ENCODE measurements at regions not wholly inside any gene's neighbourhood (a gene's known extent, or its start where the extent isn't known, plus 50 kb on each side); places are given as distances from the start of the nearest gene placed in this dataset.

DNA sequence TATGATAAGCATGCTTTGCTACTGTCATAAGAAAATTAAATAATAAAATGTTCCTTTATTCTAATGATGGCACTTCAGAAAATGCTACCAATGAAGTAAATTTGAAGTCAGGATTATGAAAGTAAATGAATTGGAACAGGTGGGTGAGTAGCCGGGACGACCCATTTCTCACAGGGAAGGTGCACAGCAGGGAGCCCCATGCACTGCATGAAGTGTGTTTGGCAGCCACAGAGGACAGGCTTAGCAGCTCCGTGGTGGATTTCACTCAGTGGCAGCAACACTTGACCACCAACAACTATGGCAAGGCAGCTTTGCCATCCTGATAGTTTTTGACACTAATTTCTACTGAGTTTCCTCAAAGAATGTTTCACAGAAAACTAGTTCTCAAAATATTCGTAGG, 146.3 kb downstream of the ATL2 start:
- no peak overlapping the region for H3K4me3 ChIP-seq (ENCODE audit: low read depth, low read length)
- ChIA-PET POLR2A (no interaction called here), CTCF (interaction anchor here (1.0 to 1.1 kb wide), 2 partner anchors 21 to 33 kb away, joined by 3 read pairs; no protein-coding TSS in a partner anchor)
- no peak for DNase-seq (ENCODE audit: low read depth, low spot score)
- TF ChIP-seq, protein P1, sequence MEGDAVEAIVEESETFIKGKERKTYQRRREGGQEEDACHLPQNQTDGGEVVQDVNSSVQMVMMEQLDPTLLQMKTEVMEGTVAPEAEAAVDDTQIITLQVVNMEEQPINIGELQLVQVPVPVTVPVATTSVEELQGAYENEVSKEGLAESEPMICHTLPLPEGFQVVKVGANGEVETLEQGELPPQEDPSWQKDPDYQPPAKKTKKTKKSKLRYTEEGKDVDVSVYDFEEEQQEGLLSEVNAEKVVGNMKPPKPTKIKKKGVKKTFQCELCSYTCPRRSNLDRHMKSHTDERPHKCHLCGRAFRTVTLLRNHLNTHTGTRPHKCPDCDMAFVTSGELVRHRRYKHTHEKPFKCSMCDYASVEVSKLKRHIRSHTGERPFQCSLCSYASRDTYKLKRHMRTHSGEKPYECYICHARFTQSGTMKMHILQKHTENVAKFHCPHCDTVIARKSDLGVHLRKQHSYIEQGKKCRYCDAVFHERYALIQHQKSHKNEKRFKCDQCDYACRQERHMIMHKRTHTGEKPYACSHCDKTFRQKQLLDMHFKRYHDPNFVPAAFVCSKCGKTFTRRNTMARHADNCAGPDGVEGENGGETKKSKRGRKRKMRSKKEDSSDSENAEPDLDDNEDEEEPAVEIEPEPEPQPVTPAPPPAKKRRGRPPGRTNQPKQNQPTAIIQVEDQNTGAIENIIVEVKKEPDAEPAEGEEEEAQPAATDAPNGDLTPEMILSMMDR (IDR thresholded peaks at IDR 0.05; ENCODE audit: insufficient read depth, low read length, missing control alignments) = no peak

DNA sequence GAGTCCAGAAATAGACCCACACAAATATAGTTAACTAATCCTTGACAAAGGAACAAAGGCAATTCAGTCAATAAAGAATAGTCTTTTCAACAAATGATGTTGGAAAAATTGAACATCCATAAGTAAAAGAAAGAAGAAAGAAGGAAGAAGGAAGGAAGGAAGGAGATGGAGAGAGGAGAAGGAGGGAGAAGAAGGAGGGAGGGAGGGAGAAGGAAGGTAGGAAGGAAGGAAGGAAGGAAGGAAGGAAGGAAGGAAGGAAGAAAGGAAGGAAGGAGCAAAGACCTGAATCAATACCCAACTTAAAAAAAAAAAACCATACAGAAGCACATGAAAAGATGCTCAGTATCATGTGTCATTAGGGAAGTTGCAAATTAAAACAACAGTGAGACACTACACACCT, 148.3 kb downstream of the ATL2 start:
- TF ChIP-seq, protein P1 (IDR thresholded peaks at IDR 0.05; ENCODE audit: insufficient read depth, low read length, missing control alignments) = no peak
- ChIA-PET CTCF (no interaction called here), POLR2A (interaction anchor here (0.5 kb wide), 1 partner anchor 70 kb away, joined by 3 read pairs; no protein-coding TSS in a partner anchor)

DNA sequence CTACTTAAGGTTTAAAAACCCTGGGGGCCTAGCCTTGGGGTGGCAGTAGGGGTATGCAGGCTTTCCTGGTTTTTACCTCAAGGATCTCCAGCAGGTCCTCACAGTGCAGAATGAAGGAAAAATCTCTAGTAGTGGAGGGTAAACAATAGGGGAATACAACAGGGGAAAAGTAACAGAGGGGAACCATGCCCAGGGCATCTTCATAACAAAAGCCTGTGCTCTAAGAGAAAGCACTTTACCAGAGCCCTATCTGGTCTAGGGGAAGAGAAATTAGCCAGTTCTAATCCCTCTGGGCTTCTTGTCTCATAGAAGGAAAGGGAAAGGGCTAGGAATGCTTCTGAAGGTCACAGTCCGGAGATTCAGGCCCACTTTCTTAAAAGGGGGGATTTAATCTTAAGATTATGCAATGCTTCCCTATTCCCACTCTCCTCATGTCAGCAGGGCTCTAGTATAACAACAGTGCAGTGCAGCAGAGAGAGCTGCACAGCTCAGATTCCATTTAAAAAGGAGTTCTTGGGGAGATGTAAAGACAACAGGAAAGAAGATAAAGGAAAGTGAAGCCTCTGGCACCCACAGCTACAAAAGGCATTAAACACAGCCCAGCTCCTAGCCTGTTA, 149.0 kb upstream of the CYP1B1 start:
- CTCF ChIA-PET = no interaction called here
- POLR2A ChIA-PET = no interaction called here
- no peak for DNase-seq (ENCODE audit: low read depth, low spot score)

More for the DNA sequence above, 148.3 kb downstream of the ATL2 start:
- H3K4me3 ChIP-seq (ENCODE audit: low read depth, low read length) = no peak overlapping the region
- DNase-seq (ENCODE audit: low read depth, low spot score) = no peak

DNA sequence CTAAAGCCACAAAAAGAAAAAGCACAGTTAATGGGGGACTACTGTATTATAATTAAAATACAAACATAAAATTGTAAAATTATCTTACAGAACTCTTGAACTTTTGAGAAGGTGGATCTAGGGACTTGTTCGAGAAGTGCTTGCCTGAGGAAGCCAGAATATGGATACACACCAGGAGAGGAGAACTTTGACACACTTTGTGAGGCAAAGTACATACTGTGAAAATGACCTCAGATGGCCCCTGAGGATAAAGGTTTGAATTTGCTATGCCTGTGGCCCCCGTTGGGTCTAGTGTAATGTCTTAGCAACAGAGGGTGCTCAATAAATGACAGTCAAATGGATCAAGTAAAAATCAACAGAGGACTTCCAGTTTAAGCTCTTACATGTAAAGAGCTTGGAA, 148.2 kb upstream of the CYP1B1 start:
- no peak for DNase-seq (ENCODE audit: low read depth, low spot score)
- TF ChIP-seq, protein P1 (IDR thresholded peaks at IDR 0.05; ENCODE audit: insufficient read depth, low read length, missing control alignments) = no peak
- no peak overlapping the region for H3K4me3 ChIP-seq (ENCODE audit: low read depth, low read length)
- ChIA-PET CTCF (no interaction called here), POLR2A (no interaction called here)

More for the DNA sequence above, 149.0 kb upstream of the CYP1B1 start:
- TF ChIP-seq, protein P1 (IDR thresholded peaks at IDR 0.05; ENCODE audit: insufficient read depth, low read length, missing control alignments) = no peak
- no peak overlapping the region for H3K4me3 ChIP-seq (ENCODE audit: low read depth, low read length)

DNA sequence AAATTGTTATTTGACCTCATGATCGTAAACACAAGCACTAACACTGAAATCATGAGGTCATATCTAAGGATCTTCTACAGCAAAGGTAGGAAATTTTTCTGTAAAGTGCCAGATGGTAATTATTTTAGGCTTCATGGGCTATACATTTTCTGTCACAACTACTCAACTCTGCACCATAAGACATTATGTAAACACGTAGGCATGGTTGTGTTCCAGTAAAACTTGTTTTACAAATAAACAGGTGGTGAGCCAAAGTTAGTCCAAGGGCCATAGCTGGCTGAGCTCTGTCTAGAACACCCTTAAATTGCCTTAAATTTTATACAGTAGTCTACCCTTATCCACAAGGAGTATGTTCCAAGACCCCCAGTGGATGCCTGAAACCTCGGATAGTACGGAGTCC, 147.3 kb upstream of the CYP1B1 start:
- TF ChIP-seq, protein P1 (IDR thresholded peaks at IDR 0.05; ENCODE audit: insufficient read depth, low read length, missing control alignments) = no peak
- no peak for DNase-seq (ENCODE audit: low read depth, low spot score)
- CTCF ChIA-PET = no interaction called here
- H3K4me3 ChIP-seq (ENCODE audit: low read depth, low read length) = no peak overlapping the region
- POLR2A ChIA-PET = no interaction called here

DNA sequence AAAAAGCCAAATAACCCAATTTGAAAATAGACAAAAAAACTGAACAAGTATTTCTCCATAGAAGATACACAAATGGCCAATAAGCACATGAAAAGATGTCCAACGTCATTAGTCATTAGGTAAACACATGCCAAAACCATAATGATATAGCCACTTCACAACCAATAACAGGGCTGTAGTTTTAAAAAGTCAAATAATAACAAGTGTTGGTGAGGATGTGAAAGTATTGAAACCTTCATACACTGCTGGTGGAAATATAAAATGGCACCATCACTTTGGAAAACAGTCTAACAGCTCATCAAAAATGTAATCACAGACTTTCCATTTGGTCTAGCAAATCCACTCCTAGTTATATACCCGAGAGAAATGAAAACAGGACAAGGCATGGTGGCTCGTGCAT, 144.2 kb upstream of the CYP1B1 start:
- POLR2A ChIA-PET = no interaction called here
- H3K4me3 ChIP-seq (ENCODE audit: low read depth, low read length) = no peak overlapping the region
- no peak for DNase-seq (ENCODE audit: low read depth, low spot score)
- TF ChIP-seq, protein P1 (IDR thresholded peaks at IDR 0.05; ENCODE audit: insufficient read depth, low read length, missing control alignments) = no peak
- CTCF ChIA-PET = no interaction called here

Measured in AG04449 (cell line).